GM23248 (cell line): ENCODE measurements at regions not wholly inside any gene's neighbourhood (a gene's known extent, or its start where the extent isn't known, plus 50 kb on each side); places are given as distances from the start of the nearest gene placed in this dataset.

ENCODE experiments used
- DNase-seq: peaks from one replicate; pipeline ENCODE4 v3.0.0-alpha.2; 2015
- H2AFZ ChIP-seq: fragments of 200-600 bp; sonication (generic); 2 replicates; pipeline ENCODE4 v1.6.1; 2016; ENCODE audit warnings: antibody characterized with exemption
- H3F3A ChIP-seq: fragments of 200-600 bp; sonication (generic); 2 replicates; pipeline ENCODE4 v1.6.1; 2016; ENCODE audit warnings: mild to moderate bottlenecking, antibody characterized with exemption, mixed run types; ENCODE audit not compliant: insufficient read depth
- H3K27ac ChIP-seq: fragments of 200-600 bp; sonication (generic); 2 replicates; pipeline ENCODE4 v1.5.1; 2016; ENCODE audit warnings: mild to moderate bottlenecking
- H3K27me3 ChIP-seq: fragments of 200-600 bp; sonication (generic); replicated peaks from 2 replicates; pipeline ENCODE4 v1.6.1; 2016; ENCODE audit warnings: mild to moderate bottlenecking; ENCODE audit not compliant: insufficient read depth
- H3K36me3 ChIP-seq: fragments of 200-600 bp; sonication (generic); 2 replicates; pipeline ENCODE4 v1.6.1; 2016; ENCODE audit warnings: low read depth, mild to moderate bottlenecking
- H3K4me1 ChIP-seq: fragments of 200-600 bp; sonication (generic); 2 replicates; pipeline ENCODE4 v1.6.1; 2016; ENCODE audit warnings: mild to moderate bottlenecking; ENCODE audit not compliant: insufficient read depth
- H3K4me2 ChIP-seq: fragments of 200-600 bp; sonication (generic); one replicate; pipeline ENCODE4 v1.6.1; 2016; ENCODE audit warnings: mild to moderate bottlenecking; ENCODE audit not compliant: unreplicated experiment
- H3K4me3 ChIP-seq: fragments of 200-600 bp; sonication (generic); 2 replicates; pipeline ENCODE4 v1.5.1; 2016; ENCODE audit warnings: mild to moderate bottlenecking
- H3K79me2 ChIP-seq: fragments of 200-600 bp; sonication (generic); 2 replicates; pipeline ENCODE4 v1.6.1; 2016; ENCODE audit warnings: mild to moderate bottlenecking; ENCODE audit not compliant: insufficient read depth
- H3K9ac ChIP-seq: fragments of 200-600 bp; sonication (generic); 2 replicates; pipeline ENCODE4 v1.6.1; 2016; ENCODE audit warnings: mild to moderate bottlenecking
- H3K9me2 ChIP-seq: fragments of 200-600 bp; sonication (generic); 2 replicates; pipeline ENCODE4 v1.6.1; 2016; ENCODE audit warnings: mixed run types, mild to moderate bottlenecking, moderate library complexity; ENCODE audit not compliant: insufficient read depth
- H3K9me3 ChIP-seq: fragments of 200-600 bp; sonication (generic); one replicate; pipeline ENCODE4 v1.6.1; 2017; ENCODE audit warnings: low read depth
- H4K20me1 ChIP-seq: fragments of 200-600 bp; sonication (generic); 2 replicates; pipeline ENCODE4 v1.6.0; 2016; ENCODE audit not compliant: insufficient read depth
- EZH2 ChIP-seq: fragments of 200-600 bp; sonication (generic); IDR thresholded peaks from 2 replicates; pipeline ENCODE4 v1.6.1; 2018; ENCODE audit warnings: antibody characterized with exemption, mild to moderate bottlenecking; ENCODE audit not compliant: insufficient read depth, poor library complexity, severe bottlenecking
- EZH2phosphoT487 ChIP-seq: fragments of 200-600 bp; sonication (generic); IDR thresholded peaks from 2 replicates; pipeline ENCODE4 v1.6.1; 2018; ENCODE audit warnings: antibody characterized with exemption, moderate library complexity, mild to moderate bottlenecking, low read depth; ENCODE audit not compliant: insufficient read depth
- WGBS, 2 experiments: methylation state at CpG; one replicate each; pipeline ENCODE4 v1.1.6; 2015 to 2017; ENCODE audit warnings: low lambda C conversion rate in 2 of 2, low coverage in 1 of 2; ENCODE audit errors: missing lambda C conversion rate in 2 of 2; 5-methylcytosine and 5-hydroxymethylcytosine counted together
- in situ Hi-C: fragments of 300-500 bp; cut with MboI; formaldehyde crosslinking; loops from 2 replicates; pipeline ENCODE4 v1.15.0; 2020

DNA sequence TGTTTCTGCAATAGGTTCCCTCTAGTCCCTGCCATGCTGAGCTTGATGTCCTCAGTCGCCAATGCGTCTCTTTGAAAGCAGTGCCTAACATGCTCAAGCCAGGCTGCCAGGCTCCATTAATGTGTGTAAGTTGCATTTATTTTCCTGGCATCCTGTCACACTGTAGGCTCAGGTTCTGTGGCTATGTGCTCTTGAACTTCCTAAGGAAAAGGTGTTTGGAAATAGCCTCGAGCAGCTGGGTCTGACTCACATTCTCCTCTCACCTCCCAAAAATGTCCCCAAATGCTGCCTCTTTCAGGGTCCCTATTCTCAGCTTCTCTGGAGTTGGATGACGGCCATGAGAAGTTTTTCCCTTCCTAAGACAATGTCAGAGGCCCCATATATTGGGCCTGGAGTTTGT, 58.0 kb upstream of the SLC14A2 start:
- no peaks in the 10 kb centered on the region for H4K20me1 ChIP-seq
- H3K4me1 ChIP-seq, result no peaks in the 10 kb centered on the region
- TF ChIP-seq EZH2 (no peak), EZH2phosphoT487 (no peak)
- H3K36me3 ChIP-seq, result no peaks in the 10 kb centered on the region
- H3K79me2 ChIP-seq, result no peaks in the 10 kb centered on the region
- DNase-seq, result peak; percentile 5
- no peaks in the 10 kb centered on the region for H3K9me2 ChIP-seq
- no peaks in the 10 kb centered on the region for H3K9me3 ChIP-seq
- in situ Hi-C loops, result no loop called here
- H3K4me3 ChIP-seq, result no peak overlapping the region
- H3K27ac ChIP-seq, result no peak overlapping the region
- no peaks in the 10 kb centered on the region for H3K27me3 ChIP-seq
- H3F3A ChIP-seq, result no peaks in the 10 kb centered on the region
- no peak overlapping the region for H2AFZ ChIP-seq
- no peak overlapping the region for H3K9ac ChIP-seq
- no peak overlapping the region for H3K4me2 ChIP-seq
- 63 to 65% methylated on average over 4 of the region's 4 CpGs for WGBS, 2 experiments

DNA sequence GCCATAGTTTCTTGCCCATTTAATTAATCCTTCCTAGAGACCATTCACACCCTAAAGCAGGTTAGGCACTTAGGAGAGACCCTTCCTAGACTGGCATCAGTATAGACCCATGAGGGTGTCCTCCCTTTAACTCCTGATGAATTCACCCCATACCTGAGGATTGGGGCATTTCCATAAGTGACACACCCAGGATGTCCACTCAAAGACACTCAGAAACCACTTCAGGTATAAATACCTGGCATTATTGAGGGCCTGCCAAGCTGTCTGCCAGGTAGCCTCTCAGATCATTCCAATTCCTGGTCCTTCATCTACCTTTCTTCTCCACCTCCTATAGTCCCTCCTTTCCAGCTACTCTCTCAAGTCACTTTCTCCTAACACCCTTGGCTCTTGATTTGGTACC, 57.5 kb upstream of the SLC14A2 start:
- no peak for DNase-seq
- no peaks in the 10 kb centered on the region for H4K20me1 ChIP-seq
- no peaks in the 10 kb centered on the region for H3K4me1 ChIP-seq
- no peak overlapping the region for H3K9ac ChIP-seq
- no peak overlapping the region for H3K27ac ChIP-seq
- H3K4me3 ChIP-seq, result no peak overlapping the region
- no peaks in the 10 kb centered on the region for H3F3A ChIP-seq
- TF ChIP-seq EZH2phosphoT487, result no peak
- TF ChIP-seq EZH2, result no peak
- H3K36me3 ChIP-seq, result no peaks in the 10 kb centered on the region
- no peak overlapping the region for H2AFZ ChIP-seq
- no peaks in the 10 kb centered on the region for H3K79me2 ChIP-seq
- no peaks in the 10 kb centered on the region for H3K9me3 ChIP-seq
- H3K27me3 ChIP-seq, result no peaks in the 10 kb centered on the region
- H3K9me2 ChIP-seq, result no peaks in the 10 kb centered on the region
- in situ Hi-C loops, result no loop called here
- H3K4me2 ChIP-seq, result no peak overlapping the region

DNA sequence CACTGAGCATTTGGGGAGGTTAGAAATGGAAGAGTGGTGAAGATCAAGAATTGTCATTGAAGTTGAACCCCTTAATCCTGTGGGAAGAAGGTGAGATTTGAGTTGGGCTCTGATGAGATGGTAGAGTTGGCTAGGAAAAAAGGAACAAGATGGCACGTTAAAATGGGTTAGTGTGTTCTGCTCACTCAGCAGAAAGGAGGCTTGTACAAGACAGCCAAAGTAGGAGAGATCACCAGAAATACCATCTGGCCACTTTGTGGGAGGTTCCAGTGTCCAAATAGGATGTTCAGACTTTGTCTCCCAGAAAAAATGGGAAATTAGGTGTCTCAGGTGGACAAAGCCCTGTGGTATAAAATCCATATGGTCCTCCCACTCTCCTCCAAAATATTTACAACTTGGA, 56.0 kb upstream of the SLC14A2 start:
- Histone ChIP-seq H3K4me2 (no peak overlapping the region), H3K4me3 (no peak overlapping the region), H3K27ac (no peak overlapping the region), H3K9ac (no peak overlapping the region), H3K9me2 (no peaks in the 10 kb centered on the region), H3K27me3 (no peaks in the 10 kb centered on the region), H3F3A (no peaks in the 10 kb centered on the region), H2AFZ (no peak overlapping the region), H4K20me1 (no peaks in the 10 kb centered on the region), H3K4me1 (0 out of 2 replicates have a peak, but pooled peaks cover 5% of the 10 kb centered on the region), H3K9me3 (no peaks in the 10 kb centered on the region), H3K36me3 (no peaks in the 10 kb centered on the region), H3K79me2 (no peaks in the 10 kb centered on the region)
- TF ChIP-seq EZH2phosphoT487, result no peak
- TF ChIP-seq EZH2, result no peak
- 41 to 57% methylated on average over 1 of the region's 1 CpG for WGBS, 2 experiments
- in situ Hi-C loops, result no loop called here
- no peak for DNase-seq

DNA sequence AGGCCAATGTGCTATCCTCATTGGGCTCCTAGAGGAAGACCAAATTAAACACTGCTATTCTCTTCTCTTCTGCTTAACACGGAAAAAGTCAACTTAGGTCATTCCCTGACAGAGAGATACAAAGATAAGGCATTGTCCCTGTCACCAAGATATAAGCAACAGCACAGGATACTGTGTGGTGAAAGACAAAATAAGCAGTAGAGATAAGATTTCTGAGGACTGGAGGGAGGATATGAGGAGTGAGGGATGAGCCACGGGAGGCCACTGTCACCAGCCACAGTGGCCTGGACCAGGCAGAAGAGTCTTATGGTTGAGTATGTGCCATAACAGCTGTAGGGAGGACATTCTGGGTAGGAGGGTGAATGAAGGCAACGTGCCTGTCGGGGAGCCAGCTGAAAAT, 54.4 kb upstream of the SLC14A2 start:
- WGBS, 2 experiments, result 83 to 90% methylated on average over 4 of the region's 4 CpGs
- H4K20me1 ChIP-seq, result no peaks in the 10 kb centered on the region
- H3K4me2 ChIP-seq, result no peak overlapping the region

More for the DNA sequence above, 54.4 kb upstream of the SLC14A2 start:
- H3K4me3 ChIP-seq, result no peak overlapping the region
- H3K9me3 ChIP-seq, result no peaks in the 10 kb centered on the region
- H3K27ac ChIP-seq, result no peak overlapping the region
- no peaks in the 10 kb centered on the region for H3K79me2 ChIP-seq
- DNase-seq, result no peak
- H3K27me3 ChIP-seq, result no peaks in the 10 kb centered on the region
- H3K4me1 ChIP-seq, result peaks cover 7% of the 10 kb centered on the region
- H2AFZ ChIP-seq, result no peak overlapping the region
- in situ Hi-C loops, result no loop called here
- TF ChIP-seq EZH2, result no peak
- TF ChIP-seq EZH2phosphoT487, result no peak
- H3F3A ChIP-seq, result peaks cover under 1% of the 10 kb centered on the region; the same call in 1 of the 2 replicates
- H3K36me3 ChIP-seq, result no peaks in the 10 kb centered on the region
- no peaks in the 10 kb centered on the region for H3K9me2 ChIP-seq
- H3K9ac ChIP-seq, result no peak overlapping the region
